ENCODE measurements at regions not wholly inside any gene's neighbourhood (a gene's known extent, or its start where the extent isn't known, plus 50 kb on each side); places are given as distances from the start of the nearest gene placed in this dataset.

DNA sequence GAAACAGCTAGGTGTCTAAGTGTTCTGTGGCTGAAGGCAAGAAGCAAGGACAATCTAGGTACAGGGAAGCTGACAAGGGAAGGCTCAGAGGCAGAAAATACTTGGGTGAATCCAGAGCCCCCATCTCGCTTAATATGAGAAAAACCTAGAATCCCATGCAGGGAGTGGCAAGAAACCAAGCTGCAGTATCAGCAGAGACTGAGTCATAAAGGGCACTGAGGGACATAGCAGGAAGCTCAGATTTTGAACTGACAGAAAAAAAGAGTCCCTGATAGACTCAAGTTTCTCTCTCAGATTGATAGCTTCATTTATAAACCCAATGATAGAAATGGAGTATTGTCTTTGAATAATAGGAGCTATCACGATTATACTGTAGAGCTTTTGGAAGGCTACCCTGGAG is 77.3 kb upstream of the KCNJ15 start:
- intact Hi-C loops (cut with DNase I) = no loop called here
- DNase-seq (ENCODE audit: low spot score) = no peak

DNA sequence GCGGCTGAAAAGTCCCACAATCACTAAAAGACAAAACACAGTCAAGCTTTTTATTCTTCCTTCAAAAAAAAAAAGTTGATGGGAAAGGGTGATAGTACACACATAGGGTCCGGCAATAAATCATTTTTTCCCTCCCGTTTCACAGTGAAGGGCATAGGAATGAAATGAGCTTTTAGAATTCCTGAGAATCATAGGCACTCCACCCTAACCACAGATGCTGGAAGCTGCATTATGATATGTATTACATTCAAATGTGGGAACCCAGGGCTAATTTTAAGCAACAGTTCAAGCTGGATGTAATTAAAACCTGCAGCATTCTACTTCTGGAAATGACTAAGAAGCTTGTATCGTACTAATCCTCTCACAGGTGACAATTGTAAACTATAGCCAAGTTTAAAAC is 75.7 kb upstream of the KCNJ15 start:
- no peak for DNase-seq (ENCODE audit: low spot score)
- intact Hi-C loops (cut with DNase I) = no loop called here

DNA sequence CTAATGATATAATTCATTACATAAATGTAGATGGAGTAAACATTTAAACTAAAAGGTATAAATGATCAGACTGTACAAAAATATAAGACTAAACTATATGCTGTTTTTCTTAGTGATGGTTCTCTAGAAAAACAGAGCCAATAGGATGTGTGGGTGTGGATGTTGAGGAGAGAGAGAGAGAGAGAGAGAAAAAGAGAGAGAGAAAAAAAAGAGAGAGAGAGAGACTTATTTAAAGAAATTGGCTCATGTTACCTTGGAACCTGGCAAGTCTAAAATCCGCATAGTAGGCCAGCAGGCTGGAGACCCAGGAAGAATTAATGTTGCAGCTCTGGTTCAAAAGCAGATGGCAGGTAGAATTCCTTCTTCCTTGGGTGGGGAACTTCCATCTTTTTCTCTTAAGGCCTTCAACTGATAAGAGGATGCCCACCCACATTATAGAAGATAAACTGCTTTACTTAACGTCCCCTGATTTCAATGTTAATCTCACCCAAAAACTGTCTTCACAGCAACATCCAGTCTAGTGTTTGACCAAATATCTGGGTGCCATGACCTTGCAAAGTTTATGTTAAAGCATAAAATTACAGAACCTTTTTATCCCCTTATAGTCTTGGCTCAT is 74.3 kb upstream of the KCNJ15 start:
- no peak for DNase-seq (ENCODE audit: low spot score)
- intact Hi-C loops (cut with DNase I) = no loop called here

- intact Hi-C loops (cut with DNase I) = no loop called here
- no peak for DNase-seq (ENCODE audit: low spot score)
Observed at GRCh38 chr21:38183961-38184360, 72.8 kb upstream of the KCNJ15 start.

- intact Hi-C loops (cut with DNase I) = no loop called here
- no peak for DNase-seq (ENCODE audit: low spot score)
Observed at GRCh38 chr21:38186661-38187270, 70.0 kb upstream of the KCNJ15 start.

DNA sequence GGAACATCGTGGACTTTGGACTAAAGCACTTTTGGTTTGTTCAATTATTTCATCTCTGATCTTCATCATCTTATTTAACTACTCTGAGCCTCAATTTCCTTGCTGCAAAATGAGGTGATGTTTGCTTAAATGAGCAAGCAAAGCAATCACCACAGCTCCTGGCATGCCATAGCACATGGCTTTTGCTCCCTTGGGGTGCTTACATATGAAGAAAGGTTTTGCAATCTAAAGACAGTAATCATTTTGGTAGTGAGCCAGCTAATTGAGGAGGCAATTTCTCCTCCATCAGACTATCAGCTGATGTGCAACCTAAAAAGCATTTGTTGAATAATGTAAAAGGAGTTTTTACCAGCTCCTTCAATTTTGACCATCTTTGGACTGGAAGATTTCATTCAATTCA is 68.8 kb upstream of the KCNJ15 start:
- DNase-seq (ENCODE audit: low spot score) = no peak
- intact Hi-C loops (cut with DNase I) = no loop called here

GRCh38 chr21:38196036-38196435 is 60.8 kb upstream of the KCNJ15 start:
- no peak for DNase-seq (ENCODE audit: low spot score)
- intact Hi-C loops (cut with DNase I) = no loop called here

DNA sequence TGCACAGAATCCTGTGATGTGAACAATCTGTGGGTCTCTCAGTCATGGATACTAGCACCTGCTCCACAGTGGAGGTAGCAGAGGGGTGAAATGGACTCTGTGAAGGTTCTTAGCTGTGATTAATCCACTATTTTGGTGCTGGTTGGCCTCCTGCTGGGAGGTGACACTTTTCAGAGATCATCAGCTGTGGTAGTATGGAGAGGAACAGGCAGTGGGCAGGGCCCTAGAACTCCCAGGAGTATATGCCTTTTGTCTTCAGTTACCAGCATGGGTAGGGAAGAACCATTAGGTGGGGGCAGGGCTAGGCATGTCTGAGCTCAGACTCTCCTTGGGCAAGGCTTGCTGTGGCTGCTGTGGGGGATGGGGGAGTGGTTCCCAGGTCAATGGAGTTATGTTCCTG is 54.0 kb upstream of the KCNJ15 start:
- no peak for DNase-seq (ENCODE audit: low spot score)
- intact Hi-C loops (cut with DNase I) = no loop called here

DNA sequence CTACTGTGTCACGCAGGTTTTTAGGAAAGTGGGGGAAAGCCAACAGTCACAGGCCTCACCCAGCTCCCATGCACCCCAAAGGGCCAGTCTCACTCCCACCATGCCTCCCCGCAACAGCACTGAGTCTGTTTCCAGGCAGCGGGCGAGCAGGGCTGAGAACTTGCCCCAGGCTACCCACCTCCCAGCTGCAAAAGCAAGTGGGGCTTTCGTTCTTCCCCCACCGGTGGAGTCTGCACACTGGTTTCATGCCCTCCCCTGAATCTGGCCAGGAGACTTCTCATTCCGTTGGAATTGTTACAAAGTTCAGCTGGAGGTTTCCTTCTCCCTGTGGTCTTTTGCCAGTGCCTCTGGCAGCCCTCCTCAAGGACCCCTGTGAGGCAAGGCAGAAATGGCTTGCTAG is 53.6 kb upstream of the KCNJ15 start:
- no peak for DNase-seq (ENCODE audit: low spot score)

GRCh38 chr21:38205940-38206339 is 50.9 kb upstream of the KCNJ15 start:
- no peak for DNase-seq (ENCODE audit: low spot score)
- intact Hi-C loops (cut with DNase I) = no loop called here

More for the DNA sequence above, 53.6 kb upstream of the KCNJ15 start:
- intact Hi-C loops (cut with DNase I) = no loop called here

DNA sequence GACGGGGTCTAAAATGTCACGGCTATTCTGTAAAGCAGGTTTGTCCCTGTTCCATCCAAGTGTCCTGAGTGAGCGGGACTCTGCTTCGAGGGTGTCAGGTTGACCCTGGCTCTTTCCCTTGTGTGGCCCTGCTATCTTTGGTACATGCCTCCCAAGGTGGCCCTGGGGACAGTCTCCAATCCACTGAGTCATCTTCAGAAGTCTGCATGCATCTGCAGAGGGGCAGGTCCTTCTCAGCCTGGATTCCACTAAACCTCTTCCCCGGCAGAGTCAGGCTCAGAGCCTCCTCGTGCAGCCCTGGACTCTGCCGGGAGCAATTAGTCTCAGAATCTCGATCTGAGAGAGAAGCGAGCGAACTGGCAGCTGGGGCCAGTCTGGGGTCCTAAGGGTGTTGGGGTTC is 50.1 kb upstream of the KCNJ15 start:
- no peak for DNase-seq (ENCODE audit: low spot score)

More for the DNA sequence above, 50.1 kb upstream of the KCNJ15 start:
- intact Hi-C loops (cut with DNase I) = no loop called here

Measured in cardiac septum (tissue), 1 donor.